SK-N-SH treated with all-trans-retinoic acid at 6 μM for 48 hours (cell line): ENCODE measurements at regions not wholly inside any gene's neighbourhood (a gene's known extent, or its start where the extent isn't known, plus 50 kb on each side); places are given as distances from the start of the nearest gene placed in this dataset.

Experiments used
- ATAC-seq: fragments of 200-7000 bp; cut with Tn5 transposase; 3 replicates; pipeline ENCODE4 v1.9.1; 2020; ENCODE audit warnings: mild to moderate bottlenecking, moderate library complexity
- ARNTL ChIP-seq: fragments of 450-650 bp; formaldehyde crosslinking; IDR thresholded peaks from 2 replicates; pipeline ENCODE4 v1.5.0; 2020; ENCODE audit warnings: low read depth, mild to moderate bottlenecking, moderate library complexity, borderline replicate concordance
- OSR1 ChIP-seq: fragments of 250-450 bp; sonication (Bioruptor Pico); IDR thresholded peaks from 2 replicates; pipeline ENCODE4 v1.8.0; 2022; ENCODE audit warnings: moderate library complexity, mild to moderate bottlenecking, inconsistent platforms
- POU6F1 ChIP-seq: fragments of 250-450 bp; sonication (Bioruptor Pico); IDR thresholded peaks from 2 replicates; pipeline ENCODE4 v1.8.0; 2021; ENCODE audit warnings: low read depth, mild to moderate bottlenecking, moderate library complexity, borderline replicate concordance
- PPARA ChIP-seq: fragments of 250-450 bp; sonication (Bioruptor Pico); IDR thresholded peaks from 2 replicates; pipeline ENCODE4 v1.5.0; 2020; ENCODE audit warnings: mild to moderate bottlenecking, borderline replicate concordance
- RARB ChIP-seq: fragments of 250-450 bp; sonication (Bioruptor Pico); IDR thresholded peaks from 2 replicates; pipeline ENCODE4 v1.8.0; 2021; ENCODE audit warnings: mild to moderate bottlenecking, moderate library complexity
- ZC3H10 ChIP-seq: fragments of 250-450 bp; sonication (Bioruptor Pico); IDR thresholded peaks from 2 replicates; pipeline ENCODE4 v1.5.1; 2021; ENCODE audit warnings: mild to moderate bottlenecking, moderate library complexity
- ZFP30 ChIP-seq: fragments of 450-650 bp; formaldehyde crosslinking; IDR thresholded peaks from 2 replicates; pipeline ENCODE4 v1.5.0; 2022; ENCODE audit warnings: mild to moderate bottlenecking, moderate library complexity
- ZNF8 ChIP-seq: fragments of 450-650 bp; formaldehyde crosslinking; IDR thresholded peaks from 2 replicates; pipeline ENCODE4 v1.5.0; 2020; ENCODE audit warnings: mild to moderate bottlenecking, moderate library complexity
- TF ChIP-seq, protein P1 (sequence below): fragments of 250-450 bp; sonication (Bioruptor Pico); IDR thresholded peaks from 2 replicates; pipeline ENCODE4 v1.8.0; 2020; ENCODE audit warnings: mild to moderate bottlenecking, moderate library complexity, borderline replicate concordance

DNA sequence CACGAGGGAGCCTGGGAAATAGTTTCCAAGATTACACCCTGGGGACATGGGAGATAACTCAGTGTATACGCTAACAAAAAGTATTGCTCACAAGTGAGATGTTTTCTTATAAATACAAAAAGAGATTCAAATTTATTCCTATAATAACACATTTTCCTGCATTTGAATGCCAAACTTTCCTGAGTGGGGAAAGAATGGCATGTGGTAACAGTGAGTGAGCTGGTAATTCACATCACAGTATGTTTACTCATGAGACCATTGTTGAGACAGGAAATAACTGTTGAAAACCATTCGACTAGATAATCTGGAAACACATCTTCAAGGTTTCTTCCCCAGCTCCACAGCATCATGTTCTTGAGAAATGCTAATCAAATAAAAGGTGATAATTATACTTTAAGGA, 109.1 kb downstream of the TASL start:
- no peak for TF ChIP-seq ZFP30 (CRISPR knock-in tag)
- TF ChIP-seq PPARA (CRISPR knock-in tag): no peak
- TF ChIP-seq ZNF8 (CRISPR knock-in tag): no peak
- no peak for TF ChIP-seq OSR1 (CRISPR knock-in tag)
- TF ChIP-seq POU6F1 (CRISPR knock-in tag): no peak
- TF ChIP-seq, protein P1, sequence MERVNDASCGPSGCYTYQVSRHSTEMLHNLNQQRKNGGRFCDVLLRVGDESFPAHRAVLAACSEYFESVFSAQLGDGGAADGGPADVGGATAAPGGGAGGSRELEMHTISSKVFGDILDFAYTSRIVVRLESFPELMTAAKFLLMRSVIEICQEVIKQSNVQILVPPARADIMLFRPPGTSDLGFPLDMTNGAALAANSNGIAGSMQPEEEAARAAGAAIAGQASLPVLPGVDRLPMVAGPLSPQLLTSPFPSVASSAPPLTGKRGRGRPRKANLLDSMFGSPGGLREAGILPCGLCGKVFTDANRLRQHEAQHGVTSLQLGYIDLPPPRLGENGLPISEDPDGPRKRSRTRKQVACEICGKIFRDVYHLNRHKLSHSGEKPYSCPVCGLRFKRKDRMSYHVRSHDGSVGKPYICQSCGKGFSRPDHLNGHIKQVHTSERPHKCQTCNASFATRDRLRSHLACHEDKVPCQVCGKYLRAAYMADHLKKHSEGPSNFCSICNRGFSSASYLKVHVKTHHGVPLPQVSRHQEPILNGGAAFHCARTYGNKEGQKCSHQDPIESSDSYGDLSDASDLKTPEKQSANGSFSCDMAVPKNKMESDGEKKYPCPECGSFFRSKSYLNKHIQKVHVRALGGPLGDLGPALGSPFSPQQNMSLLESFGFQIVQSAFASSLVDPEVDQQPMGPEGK: no peak
- no peak for TF ChIP-seq RARB (CRISPR knock-in tag)
- TF ChIP-seq ARNTL (CRISPR knock-in tag): no peak
- no peak for TF ChIP-seq ZC3H10 (CRISPR knock-in tag)
- no peak for ATAC-seq
